DOHH2 (cell line): ENCODE measurements at regions not wholly inside any gene's neighbourhood (a gene's known extent, or its start where the extent isn't known, plus 50 kb on each side); places are given as distances from the start of the nearest gene placed in this dataset.

Source experiments
- EZH2phosphoT487 ChIP-seq: fragments of 200-600 bp; sonication (generic); IDR thresholded peaks from 2 replicates; pipeline ENCODE4 v1.6.1; 2017; ENCODE audit warnings: borderline replicate concordance, mild to moderate bottlenecking, antibody characterized with exemption, low read length, moderate library complexity, mixed read lengths
- TF ChIP-seq, protein P1 (sequence below): fragments of 200-600 bp; sonication (generic); IDR thresholded peaks from one replicate; pipeline ENCODE4 v1.5.1; 2014; ENCODE audit warnings: antibody characterized with exemption, mild to moderate bottlenecking, low read depth, low read length; ENCODE audit not compliant: poor library complexity, severe bottlenecking

DNA sequence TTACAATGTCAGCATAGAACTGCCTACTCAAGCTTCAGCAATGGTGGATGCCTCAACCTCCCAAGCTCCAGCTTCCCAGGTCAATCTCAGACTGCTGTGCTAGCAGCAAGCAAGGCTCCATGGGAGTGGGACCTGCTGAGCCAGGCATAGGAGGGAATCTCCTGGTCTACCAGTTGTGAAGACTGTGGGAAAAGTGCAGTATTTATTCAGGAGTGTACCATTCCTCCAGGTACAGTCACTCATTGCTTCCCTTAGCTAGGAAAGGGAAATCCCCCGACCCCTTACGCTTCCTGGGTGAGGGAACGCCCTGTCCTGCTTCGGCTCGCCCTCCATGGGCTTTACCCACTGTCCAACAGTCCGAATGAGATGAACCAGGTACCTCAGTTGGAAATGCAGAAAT lies 130.3 kb downstream of the ADCYAP1 start:
- TF ChIP-seq, protein P1, sequence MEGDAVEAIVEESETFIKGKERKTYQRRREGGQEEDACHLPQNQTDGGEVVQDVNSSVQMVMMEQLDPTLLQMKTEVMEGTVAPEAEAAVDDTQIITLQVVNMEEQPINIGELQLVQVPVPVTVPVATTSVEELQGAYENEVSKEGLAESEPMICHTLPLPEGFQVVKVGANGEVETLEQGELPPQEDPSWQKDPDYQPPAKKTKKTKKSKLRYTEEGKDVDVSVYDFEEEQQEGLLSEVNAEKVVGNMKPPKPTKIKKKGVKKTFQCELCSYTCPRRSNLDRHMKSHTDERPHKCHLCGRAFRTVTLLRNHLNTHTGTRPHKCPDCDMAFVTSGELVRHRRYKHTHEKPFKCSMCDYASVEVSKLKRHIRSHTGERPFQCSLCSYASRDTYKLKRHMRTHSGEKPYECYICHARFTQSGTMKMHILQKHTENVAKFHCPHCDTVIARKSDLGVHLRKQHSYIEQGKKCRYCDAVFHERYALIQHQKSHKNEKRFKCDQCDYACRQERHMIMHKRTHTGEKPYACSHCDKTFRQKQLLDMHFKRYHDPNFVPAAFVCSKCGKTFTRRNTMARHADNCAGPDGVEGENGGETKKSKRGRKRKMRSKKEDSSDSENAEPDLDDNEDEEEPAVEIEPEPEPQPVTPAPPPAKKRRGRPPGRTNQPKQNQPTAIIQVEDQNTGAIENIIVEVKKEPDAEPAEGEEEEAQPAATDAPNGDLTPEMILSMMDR: no peak
- no peak for TF ChIP-seq EZH2phosphoT487
